Right renal pelvis (tissue), 4 donors: ENCODE measurements at regions not wholly inside any gene's neighbourhood (a gene's known extent, or its start where the extent isn't known, plus 50 kb on each side); places are given as distances from the start of the nearest gene placed in this dataset.
"Not testable (repeated sequence)": the region's sequence is repeated elsewhere in the genome, so short reads cannot be mapped to it uniquely, and the experiment has no call there.

ENCODE experiments used
- DNase-seq, 4 donors: peaks; one replicate each; pipeline ENCODE4 v3.0.0-alpha.2; 2013; ENCODE audit warnings: low read depth in 4 of 4, low spot score in 3 of 4, missing footprints in 1 of 4

DNA sequence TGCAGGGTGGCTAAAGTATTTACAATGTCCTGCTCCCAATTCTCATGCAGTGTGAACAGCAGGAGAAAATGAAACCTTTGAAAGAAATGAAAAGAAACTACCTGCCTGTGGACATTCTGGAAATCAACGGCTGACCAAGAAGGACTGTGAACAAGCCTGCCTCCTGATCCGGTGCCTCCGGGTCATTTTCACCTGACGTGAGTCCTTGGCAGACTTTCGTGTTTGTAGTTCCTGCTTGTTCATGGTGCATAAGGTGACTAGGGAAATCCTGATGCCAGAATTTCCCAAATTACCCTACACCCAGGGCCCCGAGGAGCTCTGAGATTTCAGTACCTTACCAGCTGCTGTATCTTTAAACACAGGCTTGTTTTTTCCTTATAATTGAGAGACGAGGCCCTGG, 317.5 kb downstream of the TLE1 start:
- no peak for DNase-seq

DNA sequence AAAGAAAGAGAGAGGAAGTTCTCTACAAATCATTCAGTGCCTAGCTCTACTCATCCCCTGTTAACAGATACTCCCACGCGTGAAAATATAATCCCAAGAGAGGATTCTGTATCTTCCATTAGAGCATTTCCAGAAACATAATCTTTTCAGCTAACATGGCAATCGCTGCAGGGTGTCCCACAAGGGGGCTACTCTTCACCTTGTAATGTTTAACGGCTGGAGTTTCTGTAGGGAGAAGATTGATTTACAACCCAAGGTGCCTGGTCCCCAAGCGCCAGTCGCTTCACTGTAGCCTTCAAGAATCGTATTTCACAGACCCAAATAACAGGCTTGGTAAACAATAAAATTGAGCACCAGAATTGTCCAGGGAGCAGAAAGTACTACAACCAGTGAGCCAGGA, 318.7 kb downstream of the TLE1 start:
- no peak for DNase-seq

DNA sequence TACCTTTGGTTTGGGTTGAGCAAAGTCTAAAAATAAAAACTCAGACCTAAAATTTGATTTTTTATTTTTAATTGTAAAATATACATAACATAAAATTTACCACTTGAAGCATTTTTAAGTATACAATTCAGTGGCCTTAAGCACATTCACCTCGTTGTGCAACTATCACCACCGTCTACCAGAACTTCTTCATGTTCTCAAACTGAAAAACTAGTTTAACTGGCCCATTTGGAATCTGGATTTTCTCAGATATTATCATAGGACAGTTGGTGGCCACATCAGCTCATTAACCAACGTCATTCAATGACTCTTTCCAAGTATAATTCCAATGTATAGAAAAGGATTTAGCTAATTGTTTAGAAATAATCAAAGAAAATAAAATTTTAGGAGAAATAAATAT, 319.3 kb downstream of the TLE1 start:
- DNase-seq: no peak

GRCh38 chr9:81369121-81369520, 320.2 kb downstream of the TLE1 start:
- no peak for DNase-seq

DNA sequence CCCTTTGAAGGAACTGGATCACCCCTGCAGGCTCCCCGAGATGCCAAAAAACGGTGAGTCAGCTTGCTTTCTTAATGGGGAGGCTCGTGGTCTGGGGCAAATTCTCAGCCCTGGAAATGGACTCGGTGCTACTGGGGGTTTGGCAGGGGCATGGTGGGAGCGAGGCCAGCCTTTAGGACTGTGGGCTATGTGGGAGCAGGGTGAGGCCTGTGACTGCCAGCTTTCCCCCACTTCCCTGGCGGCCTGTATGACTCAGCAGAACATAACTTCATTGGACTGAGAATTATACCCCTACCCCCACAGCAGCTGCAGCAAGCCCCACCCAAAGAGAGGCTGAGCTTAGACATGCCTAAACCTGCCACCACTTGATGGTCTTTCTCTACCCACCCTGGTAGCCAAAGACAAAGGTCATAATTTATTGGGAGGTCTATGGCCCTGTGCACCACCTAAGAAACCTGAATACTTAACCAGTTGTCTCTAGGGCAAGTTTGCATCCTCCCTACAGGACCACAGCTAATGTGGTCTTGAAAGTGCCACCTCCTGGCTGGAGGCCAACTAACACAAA, 325.3 kb downstream of the TLE1 start:
- DNase-seq: no peak

- no peak for DNase-seq
Measured at GRCh38 chr9:81361296-81361695, 328.1 kb downstream of the TLE1 start.

DNA sequence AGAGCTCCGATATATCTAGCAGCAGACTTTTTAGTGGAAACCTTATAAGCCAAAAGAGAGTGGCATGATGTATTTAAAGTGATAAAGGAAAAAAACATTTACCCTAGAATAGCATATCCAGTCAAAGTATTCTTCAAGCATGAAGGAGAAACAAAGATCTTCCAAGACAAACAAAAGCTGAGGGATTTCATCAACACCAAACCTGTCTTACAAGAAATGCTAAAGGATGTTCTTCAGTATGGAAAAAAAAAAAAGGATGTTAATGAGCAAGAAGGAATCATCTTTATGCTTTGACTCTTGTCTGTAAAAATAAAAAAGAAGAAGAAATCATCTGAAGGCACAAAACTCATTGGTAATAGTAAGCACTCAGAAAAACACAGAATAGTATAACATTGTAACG, 338.2 kb downstream of the TLE1 start:
- DNase-seq: no peak

GRCh38 chr9:81344366-81344765, 345.0 kb downstream of the TLE1 start:
- no peak for DNase-seq

GRCh38 chr9:81335879-81336421, 353.4 kb downstream of the TLE1 start:
- DNase-seq: no peak

- DNase-seq: no peak
Measured at GRCh38 chr9:81321551-81321950, 367.8 kb downstream of the TLE1 start.

DNA sequence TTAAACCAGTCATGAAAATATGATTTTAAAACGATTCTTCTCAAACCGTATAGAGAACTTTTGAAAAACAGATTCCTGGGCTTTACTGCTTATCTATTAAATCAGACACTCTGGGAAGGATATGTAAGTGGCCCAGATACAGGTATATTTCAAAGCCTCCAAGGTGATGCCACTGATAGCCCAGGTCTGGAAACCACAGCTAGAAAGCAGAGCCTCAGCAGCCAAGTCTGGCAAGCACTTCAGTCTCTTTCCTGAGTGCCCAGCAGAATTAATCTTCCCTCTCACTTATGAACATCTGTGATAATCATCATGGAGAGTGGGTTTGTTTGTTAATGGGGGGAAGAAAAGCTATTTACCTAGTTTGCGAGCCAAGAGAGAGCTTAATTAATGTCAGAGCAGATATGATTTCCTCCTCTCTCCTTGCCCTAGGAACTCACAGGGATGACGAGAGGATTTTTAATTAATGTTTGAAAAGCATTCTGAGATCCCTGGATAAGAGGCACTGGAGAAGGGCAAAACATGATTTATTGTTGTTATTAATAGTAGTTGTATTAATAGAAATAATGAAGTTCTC, 368.4 kb downstream of the TLE1 start:
- DNase-seq: peak in 1 of 4 donors; percentile 1

DNA sequence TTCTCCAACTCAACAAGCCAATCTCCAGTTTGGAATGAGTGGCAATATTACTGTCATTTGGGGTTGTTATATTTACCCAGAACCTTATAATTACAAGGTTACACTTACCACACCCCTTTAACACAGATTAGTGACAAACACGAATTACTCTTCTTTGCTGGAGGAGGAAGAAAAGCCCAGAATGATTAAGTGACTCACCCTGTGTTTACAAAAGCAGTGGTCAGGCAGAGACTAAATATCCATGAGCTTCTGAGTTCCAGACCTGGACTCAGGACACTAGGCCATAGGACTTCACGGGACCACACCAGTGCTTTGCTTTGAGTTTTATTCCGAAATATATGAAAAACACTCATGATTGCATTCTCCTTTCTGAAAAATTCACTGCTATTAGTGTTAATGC, 370.8 kb downstream of the TLE1 start:
- no peak for DNase-seq

DNA sequence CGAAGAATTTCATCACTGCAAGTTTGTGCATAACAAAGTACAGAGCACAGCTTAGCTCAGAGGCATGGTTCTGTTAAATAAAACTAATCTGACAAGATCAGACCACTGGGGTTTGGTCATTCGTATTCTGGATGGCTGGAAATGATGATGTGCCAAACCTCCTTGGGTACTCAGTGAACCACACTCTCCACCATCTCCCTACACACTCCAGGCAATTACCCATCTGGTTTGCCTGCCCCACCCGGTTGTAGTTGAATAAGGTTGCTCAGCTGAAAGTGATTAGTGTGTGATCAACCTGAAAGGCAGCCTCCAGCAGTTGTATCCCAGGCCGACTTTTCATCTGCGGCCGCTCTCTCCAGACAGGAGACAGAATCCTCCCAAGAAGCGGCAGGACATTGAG, 371.4 kb downstream of the TLE1 start:
- DNase-seq: no peak

DNA sequence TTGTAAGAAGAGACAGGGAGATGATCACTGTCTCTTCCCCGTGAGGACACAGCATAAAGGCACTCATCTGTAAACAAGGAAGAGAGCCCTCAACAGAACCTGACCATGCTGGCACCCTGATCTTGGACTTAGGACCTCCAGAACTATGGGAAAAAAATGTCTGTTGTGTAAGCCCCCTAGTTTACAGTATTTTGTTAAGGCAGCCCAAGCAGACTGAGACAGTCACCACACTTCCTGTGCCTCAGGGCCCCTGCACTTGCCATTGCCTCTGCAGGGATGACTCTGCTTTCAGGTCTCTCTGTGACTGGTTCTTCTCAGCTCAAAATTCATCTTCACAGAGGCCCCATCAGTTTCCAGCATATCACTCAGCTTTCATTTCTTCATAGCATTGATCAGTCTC, 372.1 kb downstream of the TLE1 start:
- no peak for DNase-seq

GRCh38 chr9:81314490-81314889, 374.9 kb downstream of the TLE1 start:
- no peak for DNase-seq

DNA sequence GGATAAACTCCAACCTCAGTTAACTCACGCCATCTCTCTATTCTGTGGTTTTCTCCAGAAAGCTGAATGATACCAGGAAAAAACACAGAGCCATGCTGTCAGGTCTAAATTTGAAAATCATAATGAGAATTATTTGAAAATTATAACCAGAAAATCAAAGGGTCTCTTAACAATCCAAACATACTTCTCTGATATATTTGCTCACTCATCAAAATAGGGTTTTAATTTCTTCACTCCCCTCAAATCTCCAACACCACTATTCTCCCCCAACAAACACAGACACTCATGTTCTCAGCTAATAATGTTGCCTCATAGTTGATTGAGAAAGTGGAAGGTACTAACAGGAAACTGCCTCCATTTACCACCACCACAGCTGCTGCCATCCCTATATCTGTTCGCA, 375.5 kb downstream of the TLE1 start:
- DNase-seq: no peak

DNA sequence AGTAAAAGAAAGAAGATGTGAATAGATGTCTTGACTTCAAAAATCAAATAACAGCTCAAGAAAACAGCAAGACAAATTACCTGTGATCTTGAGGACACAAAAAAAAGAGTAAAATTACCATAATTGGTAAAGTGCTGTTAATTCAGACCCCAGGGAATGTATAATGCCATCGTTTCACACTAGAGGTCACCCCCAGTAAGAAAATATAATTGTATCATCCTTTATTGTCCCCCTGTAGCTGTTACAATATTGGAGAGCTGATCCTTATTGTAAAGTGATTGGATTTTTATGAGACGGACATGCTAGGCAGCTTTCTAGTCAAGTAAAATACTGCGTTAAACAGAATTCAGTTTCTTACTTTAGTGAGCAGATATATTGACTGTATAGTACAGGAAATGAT, 377.0 kb downstream of the TLE1 start:
- no peak for DNase-seq

- DNase-seq: no peak
Measured at GRCh38 chr9:81308404-81308803, 380.9 kb downstream of the TLE1 start.

DNA sequence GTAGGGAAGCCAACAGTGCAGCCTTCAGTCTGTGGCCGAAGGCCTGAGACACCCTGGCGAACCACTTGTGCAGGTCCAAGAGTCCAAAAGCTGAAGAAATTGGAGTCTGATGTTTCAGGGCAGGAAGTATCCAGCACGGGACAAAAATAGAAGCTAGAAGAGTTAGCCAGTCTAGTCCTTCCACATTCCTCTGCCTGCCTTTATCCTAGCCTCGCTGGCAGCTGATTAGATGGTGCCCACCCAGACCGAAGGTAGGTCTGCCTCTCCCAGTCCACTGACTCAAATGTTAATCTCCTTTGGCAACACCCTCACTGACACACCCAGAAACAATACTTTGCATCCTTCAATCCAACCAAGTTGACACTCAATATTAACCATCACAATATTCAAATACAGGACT, 381.6 kb downstream of the TLE1 start:
- not testable (repeated sequence) for DNase-seq

DNA sequence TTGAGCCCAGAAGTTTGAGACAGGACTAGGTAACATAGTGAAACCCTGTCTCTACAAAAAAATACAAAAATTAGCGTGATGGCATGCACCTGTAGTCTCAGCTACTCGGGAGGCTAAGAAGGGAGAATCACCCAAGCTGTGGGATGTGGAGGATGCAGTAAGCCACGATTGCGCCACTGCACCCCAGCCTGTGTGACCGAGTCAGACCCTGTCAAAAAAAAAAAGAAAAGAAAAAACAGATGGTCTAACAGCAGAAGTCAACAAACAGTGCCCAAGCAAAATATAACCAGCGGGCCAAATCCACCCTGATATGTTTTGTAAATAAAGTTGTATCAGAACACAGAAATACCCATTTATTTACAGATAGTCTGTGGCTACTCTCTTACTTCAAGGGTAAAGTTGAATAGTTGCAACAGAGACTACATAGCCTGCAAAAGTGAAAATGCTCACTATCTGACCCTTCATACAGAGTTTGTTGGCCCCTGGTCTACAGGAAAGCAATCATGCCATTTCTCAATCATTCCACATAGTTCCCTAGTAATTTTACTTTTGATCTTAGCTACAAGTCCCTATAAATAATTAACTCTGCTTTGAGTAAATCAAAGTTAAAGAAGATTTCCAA, 383.7 kb downstream of the TLE1 start:
- DNase-seq: no peak

GRCh38 chr9:81303658-81304057, 385.7 kb downstream of the TLE1 start:
- DNase-seq: no peak

- DNase-seq: no peak
Measured at GRCh38 chr9:81293651-81294050, 395.7 kb downstream of the TLE1 start.
